Stimulated activated CD8-positive, alpha-beta memory T cell treated with anti-CD3 and anti-CD28 coated beads, Interleukin-15, amount 100 ng/mL, for 48 hours (primary cell): ENCODE measurements at regions not wholly inside any gene's neighbourhood (a gene's known extent, or its start where the extent isn't known, plus 50 kb on each side); places are given as distances from the start of the nearest gene placed in this dataset.

Source experiments
- DNase-seq, 2 donors: peaks; one replicate each; pipeline ENCODE4 v3.0.0-alpha.2; 2020; ENCODE audit warnings: low read depth in 2 of 2

DNA sequence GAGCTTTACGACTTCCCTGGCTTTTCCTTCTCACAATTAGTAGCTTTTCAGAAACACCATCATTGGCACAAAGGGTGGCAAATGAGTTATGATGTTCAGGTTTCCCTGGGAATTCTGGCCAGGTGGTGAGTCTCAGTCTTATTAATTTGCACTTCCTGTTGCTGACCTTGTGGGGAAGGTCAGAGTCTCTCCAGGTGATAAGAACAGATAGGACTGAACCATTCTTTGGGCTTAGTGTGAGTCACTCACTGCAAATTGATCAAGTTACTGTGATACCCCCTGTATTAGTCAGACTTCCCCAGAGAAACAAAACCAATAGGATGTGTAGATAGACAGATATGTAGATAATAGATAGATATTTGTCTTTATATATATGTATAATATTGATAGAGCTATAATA lies 53.8 kb upstream of the RANBP3L start:
- no peak for DNase-seq

GRCh38 chr5:36356915-36357314 lies 55.2 kb upstream of the RANBP3L start:
- no peak for DNase-seq

GRCh38 chr5:36357391-36357975 lies 55.8 kb upstream of the RANBP3L start:
- DNase-seq: no peak

DNA sequence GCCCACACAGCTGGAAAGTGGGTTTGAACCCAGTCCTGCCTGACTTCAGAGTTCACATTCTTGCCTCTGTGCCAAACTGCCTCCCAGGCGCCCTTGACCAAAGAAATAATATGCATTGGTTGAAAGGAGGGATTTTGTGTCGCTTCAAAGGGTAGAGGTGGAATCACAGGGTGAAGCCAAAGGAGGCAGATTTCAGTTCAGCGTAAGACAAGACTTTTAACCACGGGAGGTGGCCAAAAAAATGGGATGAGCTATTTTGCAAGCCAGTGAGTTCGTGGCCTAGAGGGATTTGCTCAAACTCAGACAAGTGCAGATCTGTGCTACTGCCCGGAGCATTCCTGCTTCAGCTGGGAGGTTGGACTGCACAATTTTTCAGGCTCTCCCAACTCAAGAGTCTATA lies 57.6 kb upstream of the RANBP3L start:
- no peak for DNase-seq

DNA sequence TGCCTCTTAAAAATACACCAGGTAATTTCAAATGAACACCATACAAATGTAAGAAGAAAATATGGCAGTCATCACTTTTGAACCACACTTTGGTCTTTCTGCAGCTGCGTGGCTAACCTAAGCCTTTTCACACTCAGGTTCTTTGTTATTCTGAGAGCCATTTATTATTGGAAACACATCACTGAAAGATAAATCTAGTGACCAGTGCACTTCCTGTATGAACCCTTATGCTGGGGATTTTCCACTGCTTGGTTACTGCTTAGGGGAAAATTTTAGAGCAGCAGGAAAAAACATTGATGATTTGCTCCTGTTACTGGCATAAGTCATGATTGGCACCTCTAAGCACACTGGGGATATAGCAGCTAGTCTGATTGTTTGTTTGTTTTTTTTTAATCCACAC lies 58.6 kb upstream of the RANBP3L start:
- no peak for DNase-seq

GRCh38 chr5:36363101-36363500 lies 61.4 kb upstream of the RANBP3L start:
- no peak for DNase-seq

- DNase-seq: no peak
Measured at GRCh38 chr5:36363744-36364143, 62.0 kb upstream of the RANBP3L start.

GRCh38 chr5:36364473-36364872 lies 62.8 kb upstream of the RANBP3L start:
- DNase-seq: no peak

GRCh38 chr5:36365896-36366295 lies 64.2 kb upstream of the RANBP3L start:
- DNase-seq: no peak

GRCh38 chr5:36366883-36367282 lies 65.2 kb upstream of the RANBP3L start:
- no peak for DNase-seq

DNA sequence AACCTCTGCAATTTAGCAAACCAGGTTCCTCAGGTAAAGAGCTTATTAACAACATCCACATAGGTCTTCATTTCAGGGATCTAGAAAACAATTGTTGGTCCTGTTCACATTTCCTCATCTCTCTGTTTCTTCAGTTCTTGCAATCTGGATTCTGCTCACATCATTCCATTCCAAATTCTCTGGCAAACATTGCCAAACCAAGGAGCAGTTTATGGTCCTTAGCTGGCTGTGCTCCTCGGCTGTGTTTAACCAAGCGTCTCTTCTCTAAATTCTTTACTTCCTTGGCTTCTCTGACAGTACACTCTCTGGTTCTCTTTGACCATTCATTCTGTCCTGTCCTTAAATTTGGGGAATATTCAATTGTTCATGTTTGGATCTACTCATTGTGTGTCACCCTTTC lies 65.8 kb upstream of the RANBP3L start:
- no peak for DNase-seq

GRCh38 chr5:36369219-36369690 lies 67.6 kb upstream of the RANBP3L start:
- no peak for DNase-seq

GRCh38 chr5:36370073-36370472 lies 68.4 kb upstream of the RANBP3L start:
- no peak for DNase-seq

DNA sequence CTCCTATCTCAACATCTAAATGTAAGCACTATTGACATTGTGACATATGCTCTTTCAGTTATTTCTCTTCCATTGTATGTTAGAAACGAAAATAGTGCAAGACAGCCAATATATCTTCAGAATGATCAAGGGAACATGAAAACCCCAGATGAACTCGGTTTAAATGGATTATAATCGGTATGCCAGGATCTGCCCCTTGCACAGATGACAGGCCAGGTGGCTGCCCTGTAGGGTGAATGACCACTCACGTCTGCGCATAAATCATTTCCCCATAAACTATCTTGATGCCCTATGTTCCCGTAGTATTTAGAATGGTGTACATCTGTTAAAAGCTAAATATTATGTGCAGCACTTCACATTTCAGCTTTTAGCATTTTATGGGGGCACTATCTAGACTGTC lies 69.7 kb upstream of the RANBP3L start:
- DNase-seq: no peak

GRCh38 chr5:36373527-36374086 lies 71.9 kb upstream of the RANBP3L start:
- DNase-seq: no peak

DNA sequence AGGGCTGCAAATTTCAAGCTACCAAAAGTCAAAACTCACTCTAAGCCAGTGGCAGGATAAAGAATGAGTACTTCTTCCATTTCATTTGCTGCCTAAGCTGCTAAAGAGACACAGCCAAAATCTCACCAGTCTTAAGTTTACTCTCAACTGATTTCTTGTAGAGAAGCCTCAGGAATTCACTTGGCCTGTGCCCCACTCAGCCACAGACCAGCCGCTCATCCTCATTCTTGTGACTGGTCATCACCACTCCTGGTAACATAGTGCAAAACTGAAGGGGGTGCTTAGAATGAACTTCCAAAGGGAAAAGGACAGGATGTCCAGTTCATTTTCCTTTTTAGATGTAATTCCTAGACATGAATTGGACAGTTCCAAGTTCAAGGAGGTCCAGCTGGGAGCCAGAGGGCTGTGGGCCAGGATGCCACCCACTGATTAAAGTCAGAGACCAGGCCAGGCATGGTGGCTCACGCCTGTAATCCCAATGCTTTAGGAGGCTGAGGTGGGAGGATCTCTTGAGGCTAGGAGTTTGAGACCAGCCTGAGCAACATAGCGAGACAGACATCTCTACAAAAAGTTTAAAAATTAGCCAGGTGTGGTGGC lies 72.7 kb upstream of the RANBP3L start:
- no peak for DNase-seq

GRCh38 chr5:36377192-36377591 lies 75.5 kb upstream of the RANBP3L start:
- DNase-seq: no peak

- no peak for DNase-seq
Measured at GRCh38 chr5:36378551-36378950, 76.8 kb upstream of the RANBP3L start.

GRCh38 chr5:36382890-36383289 lies 81.2 kb upstream of the RANBP3L start:
- DNase-seq: no peak

- no peak for DNase-seq
Measured at GRCh38 chr5:36383942-36384341, 82.2 kb upstream of the RANBP3L start.

GRCh38 chr5:36384845-36385244 lies 83.1 kb upstream of the RANBP3L start:
- DNase-seq: no peak

GRCh38 chr5:36385495-36385894 lies 83.8 kb upstream of the RANBP3L start:
- no peak for DNase-seq

DNA sequence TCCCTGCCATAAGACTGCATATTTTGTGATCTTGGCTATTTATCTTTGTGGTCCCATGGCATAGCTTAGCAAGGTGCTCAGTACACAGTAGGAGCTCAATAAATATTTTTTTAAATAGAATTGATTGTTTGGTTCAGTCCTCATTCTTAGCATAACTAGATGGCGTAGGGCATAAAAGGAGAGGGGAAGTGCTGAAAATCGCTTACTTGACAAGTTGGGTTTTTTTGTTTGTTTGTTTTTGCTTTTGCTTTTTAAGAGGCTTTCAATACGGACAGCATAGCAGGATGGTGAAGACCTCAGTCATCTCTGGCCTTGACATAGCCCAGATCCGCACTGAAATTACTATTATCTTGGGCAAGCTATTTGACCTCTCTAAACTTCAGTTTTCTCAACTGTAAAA lies 86.6 kb upstream of the RANBP3L start:
- no peak for DNase-seq

GRCh38 chr5:36389245-36389644 lies 87.5 kb upstream of the RANBP3L start:
- no peak for DNase-seq
